Stimulated activated CD4-positive, alpha-beta T cell treated with anti-CD3 and anti-CD28 coated beads, TNF-alpha, amount 100 ng/mL, for 24 hours (primary cell): ENCODE measurements at regions not wholly inside any gene's neighbourhood (a gene's known extent, or its start where the extent isn't known, plus 50 kb on each side); places are given as distances from the start of the nearest gene placed in this dataset.

ENCODE experiments used
- DNase-seq, 3 experiments: peaks; one replicate each; pipeline ENCODE4 v3.0.0-alpha.2; 2020; ENCODE audit warnings: low read depth in 3 of 3

DNA sequence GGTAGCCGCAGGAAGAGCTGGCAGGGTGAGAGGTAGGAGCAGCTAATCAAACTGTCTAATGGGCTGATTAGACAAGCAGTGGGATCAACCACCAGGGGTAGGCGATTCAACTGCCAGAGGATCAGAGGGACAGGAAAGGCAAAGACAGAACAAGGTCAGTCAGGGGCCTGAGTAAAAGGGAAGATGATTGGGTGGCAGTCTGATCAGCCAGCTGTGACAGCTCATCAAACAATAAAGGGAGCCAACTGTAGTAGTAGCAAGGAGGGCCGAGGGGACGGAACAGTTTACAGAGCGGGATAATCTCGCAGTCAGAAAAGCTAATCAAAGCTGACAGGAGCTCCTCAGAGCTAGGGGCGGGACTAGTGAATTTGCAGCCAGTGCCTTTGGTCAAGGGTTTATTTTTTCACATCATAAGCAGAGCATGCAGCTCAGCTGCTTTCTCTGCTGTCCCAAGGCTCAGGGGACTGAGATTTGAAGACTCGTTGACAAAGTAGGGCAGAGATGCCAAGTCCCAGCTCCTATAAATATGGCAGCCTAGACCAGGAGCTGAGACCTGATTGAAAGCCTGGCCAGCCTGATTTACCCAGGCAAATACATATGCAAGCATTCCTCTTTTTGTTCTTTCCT, 418.2 kb downstream of the GABRG2 start:
- DNase-seq: no peak

DNA sequence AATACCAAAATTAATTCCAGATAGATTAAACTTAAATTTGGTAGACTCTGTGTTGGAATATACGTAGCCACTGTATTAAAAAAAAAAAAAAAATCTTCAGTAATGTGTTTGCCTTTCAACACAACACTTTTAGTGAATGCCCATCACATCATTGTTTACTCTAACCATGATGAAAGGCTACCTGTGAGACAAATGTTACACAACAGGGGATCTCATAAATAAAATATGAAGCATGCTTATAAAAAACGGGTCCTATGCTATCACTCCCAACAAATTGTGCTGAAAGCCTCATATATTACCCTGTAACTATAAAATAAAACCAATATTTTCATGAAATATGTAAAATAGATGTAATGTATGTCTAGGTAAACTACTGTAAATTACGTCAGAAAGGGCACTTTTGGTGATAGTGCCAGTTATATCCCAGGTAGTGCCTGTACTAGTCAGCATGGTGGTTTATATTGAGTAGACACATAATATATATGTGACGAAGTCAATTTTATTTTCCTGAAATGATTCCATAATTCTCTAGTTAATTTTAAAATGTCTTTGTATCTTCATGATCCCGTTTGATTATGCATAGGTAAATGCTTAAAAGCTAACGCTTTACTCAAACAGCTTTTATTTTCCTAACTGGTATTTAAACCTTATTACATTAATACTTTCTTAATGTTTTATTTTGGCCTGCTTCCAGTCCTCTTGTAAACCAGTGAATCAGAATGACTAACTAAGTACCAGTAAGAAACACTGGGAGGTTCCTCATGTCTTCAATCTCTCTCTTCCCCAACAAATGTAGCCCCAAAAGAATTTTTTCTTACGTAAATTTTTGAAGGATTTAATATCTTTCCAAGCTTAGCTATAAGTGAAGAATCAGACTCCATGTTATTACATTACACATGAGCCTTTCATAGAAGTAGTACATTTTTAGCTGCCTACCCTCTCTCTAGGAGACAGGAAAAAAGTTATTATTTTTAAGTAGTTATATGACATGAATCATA, 420.3 kb downstream of the GABRG2 start:
- no peak for DNase-seq

GRCh38 chr5:162496100-162496808, 428.7 kb downstream of the GABRG2 start:
- no peak for DNase-seq

- no peak for DNase-seq
These were observed 429.9 kb downstream of the GABRG2 start for GRCh38 chr5:162497455-162497854.

DNA sequence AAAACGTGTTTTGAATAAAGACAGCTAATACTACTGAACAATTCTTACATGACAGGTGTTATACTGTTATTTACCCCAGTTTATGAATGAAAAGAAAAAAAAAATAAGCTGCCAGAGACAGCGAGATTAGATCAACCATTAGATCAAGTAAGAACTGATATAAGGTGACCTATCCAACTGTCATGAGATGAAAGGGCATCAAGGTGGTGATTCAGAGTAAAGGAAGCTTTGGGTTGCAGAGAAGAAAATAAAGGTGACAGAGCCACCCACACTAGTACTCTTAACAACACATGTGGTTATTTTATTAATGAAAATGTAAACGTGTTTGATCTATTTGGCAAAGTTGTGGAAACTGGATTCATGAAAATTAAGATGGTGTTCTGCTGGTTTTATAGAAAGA, 435.2 kb downstream of the GABRG2 start:
- no peak for DNase-seq

DNA sequence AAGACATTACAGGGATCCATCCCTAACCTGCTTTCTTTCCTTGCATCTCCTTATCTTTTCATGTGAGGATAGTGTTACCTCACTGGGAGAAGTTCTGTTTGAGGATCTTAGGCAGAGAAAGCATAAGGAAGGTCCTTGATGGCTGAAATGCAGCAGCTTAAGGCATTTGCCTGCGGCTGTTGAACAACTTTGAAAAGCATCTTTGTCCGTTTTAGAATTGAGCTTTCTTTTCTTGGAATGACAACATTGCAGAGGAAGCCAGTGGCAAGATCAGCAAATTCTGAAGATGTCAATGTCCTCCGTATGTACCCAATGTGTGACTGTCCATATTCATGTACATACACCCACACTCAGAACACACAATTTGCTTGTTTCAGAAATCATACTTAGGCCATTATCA, 436.2 kb downstream of the GABRG2 start:
- DNase-seq: no peak

DNA sequence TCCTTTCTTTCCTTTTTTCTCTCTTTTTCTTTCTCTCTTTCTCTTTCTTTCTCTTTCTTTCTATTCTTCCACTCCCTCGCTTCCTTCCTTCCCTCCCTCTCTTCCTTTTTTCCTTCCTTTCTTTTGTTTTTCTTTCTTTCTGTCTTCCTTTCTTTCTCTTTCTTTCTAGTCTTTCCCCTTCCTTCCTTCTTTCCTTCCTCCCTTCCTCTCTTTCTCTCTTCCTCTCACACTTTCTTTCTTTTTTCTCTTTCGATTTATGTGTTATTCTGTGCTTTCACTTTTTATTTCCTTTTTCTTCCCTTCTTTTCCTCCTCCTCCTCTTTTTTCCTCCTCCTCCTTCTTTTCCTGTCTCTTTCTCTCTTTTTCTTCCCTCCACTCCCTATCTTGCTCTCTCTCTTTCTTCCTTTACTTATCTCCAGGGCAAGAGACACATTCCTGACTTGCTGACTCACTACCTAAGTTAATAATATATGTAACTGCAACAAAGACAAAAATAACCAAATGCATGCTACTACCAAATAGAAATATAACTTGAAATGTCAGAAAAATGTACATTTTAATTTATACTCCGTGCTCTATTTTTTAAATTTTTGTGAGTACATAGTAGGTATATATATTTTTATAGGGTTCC, 445.5 kb downstream of the GABRG2 start:
- no peak for DNase-seq

DNA sequence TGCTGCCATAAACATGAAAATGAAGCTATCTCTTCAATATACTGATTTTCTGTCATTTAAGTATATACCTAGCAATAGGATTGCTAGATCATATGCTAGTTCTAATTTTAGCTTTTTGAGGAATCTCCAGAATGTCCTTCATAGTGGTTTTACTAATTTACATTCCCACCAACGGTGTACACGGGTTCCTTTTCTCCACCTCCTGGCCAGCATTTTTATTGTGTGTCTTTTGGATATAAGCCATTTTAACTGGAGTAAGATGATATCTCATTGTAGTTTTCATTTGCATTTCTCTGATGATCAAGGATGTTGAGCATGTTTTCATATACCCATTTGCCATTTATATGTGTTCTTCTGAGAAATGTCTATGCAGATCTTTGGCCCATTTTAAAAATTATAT, 446.5 kb downstream of the GABRG2 start:
- no peak for DNase-seq

DNA sequence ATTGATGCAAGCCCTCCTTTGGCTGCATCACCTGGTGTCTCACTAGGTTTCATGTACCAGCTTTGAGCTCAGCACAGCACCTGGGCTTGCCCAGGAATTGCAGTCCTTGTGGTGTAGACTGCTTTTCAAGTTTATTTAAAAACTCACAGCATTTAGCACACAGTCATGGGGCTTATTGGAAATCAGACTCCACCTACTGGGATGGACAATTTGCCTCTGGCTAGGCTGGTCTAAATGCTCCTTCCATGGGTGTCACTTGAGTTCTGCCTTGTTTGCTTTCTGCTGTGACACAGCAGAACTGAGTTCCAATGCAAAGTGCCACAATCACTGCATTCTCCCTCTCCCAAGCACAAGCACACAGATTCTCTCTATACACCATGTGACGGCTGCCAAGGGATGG, 453.3 kb downstream of the GABRG2 start:
- DNase-seq: no peak

GRCh38 chr5:162529209-162529608, 461.6 kb downstream of the GABRG2 start:
- no peak for DNase-seq

DNA sequence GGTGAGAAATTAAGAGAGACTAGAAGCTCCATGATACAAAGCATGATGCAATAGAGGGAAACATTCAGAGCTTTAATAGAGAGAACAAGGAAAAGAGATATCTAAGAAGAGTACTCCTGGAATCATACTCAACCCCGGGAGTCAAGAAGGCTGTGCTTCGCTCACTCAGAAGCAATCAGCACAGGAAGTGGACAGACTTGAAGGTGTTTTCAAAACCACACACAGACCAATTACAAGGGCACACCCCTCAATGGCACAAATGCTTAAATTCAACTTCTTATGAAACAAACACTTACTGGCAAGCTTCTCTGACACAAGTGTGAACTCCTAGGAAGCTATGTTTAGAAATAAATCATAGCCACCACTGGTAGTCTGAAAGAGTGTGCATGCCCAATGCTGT, 462.3 kb downstream of the GABRG2 start:
- DNase-seq: no peak

- DNase-seq: no peak
These were observed 475.9 kb downstream of the GABRG2 start for GRCh38 chr5:162543437-162543836.

- no peak for DNase-seq
These were observed 477.3 kb downstream of the GABRG2 start for GRCh38 chr5:162544905-162545304.

- DNase-seq: no peak
These were observed 482.7 kb downstream of the GABRG2 start for GRCh38 chr5:162550236-162550635.

DNA sequence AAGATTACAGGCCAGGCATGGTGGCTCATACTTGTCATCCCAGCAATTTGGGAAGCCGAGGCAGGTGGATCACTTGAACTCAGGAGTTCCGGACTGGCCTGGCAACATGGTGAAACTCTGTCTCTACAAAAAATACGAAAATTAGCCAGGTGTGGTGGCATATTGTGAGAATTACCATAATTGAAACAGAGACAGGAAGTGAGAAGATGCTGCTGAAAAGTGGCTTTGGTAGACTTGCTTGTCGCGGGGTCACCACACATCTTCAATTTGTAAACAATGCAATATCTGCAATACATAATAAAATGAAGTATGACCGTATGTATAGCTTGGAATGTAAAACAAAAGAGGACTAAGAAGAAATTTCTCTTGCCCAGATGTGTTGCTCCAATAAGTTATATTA, 490.5 kb downstream of the GABRG2 start:
- DNase-seq: no peak

- DNase-seq: no peak
These were observed 500.1 kb downstream of the GABRG2 start for GRCh38 chr5:162567644-162568043.

DNA sequence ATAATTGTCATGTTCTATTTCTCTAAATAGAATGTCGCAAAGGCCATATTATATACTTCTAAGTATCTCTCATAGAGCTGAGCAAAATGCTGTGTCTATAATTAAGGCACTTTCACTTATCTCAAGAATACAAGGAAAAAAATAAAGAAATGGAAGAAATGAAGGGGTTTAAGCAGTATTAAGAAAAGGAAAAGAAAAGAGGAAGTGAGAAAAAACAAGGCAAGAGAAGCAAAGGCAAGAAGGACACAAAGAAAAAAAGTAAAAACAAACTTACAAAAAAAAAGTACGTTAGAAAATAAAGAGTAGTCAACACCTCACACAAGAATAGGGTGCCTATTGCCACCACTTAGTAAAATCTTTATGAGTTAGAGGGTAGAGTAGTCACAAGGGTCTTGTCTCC, 506.2 kb downstream of the GABRG2 start:
- DNase-seq: no peak

GRCh38 chr5:162591724-162592123, 524.2 kb downstream of the GABRG2 start:
- no peak for DNase-seq

- DNase-seq: no peak
These were observed 526.3 kb downstream of the GABRG2 start for GRCh38 chr5:162593881-162594280.

GRCh38 chr5:162603443-162604070, 536.0 kb downstream of the GABRG2 start:
- DNase-seq: no peak

DNA sequence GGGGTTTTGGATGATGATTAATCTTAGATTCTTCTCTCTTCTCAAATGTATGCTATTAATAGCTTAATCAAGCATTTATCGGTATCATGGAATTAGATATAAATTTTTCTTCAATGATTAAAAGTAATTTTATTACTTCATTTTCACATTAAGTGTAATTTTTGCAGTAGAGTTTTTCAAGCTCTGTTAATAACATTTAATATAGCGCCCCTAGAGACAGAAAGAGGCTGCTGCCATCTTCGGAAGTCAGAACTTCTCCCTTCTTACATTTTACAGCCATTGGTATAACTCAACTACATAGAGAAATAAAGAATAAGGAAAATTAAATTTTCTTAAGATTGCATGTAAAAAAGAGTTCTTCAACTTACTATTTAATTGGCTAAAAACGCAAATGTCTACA, 540.3 kb downstream of the GABRG2 start:
- DNase-seq: no peak
